Epidermal melanocyte (primary cell): ENCODE measurements at regions not wholly inside any gene's neighbourhood (a gene's known extent, or its start where the extent isn't known, plus 50 kb on each side); places are given as distances from the start of the nearest gene placed in this dataset.

Experiments
- DNase-seq: peaks from one replicate; pipeline ENCODE4 v3.0.0; 2011; ENCODE audit warnings: low spot score; ENCODE audit not compliant: insufficient read length

- no peak for DNase-seq
Measured at GRCh38 chr3:109532257-109533216, 195.2 kb upstream of the DPPA4 start.

GRCh38 chr3:109545746-109546145, 208.4 kb upstream of the DPPA4 start:
- DNase-seq: no peak

GRCh38 chr3:109548192-109548938, 211.0 kb upstream of the DPPA4 start:
- no peak for DNase-seq

GRCh38 chr3:109553591-109554371, 216.4 kb upstream of the DPPA4 start:
- DNase-seq: no peak

GRCh38 chr3:109559389-109559788, 222.0 kb upstream of the DPPA4 start:
- no peak for DNase-seq

- DNase-seq: no peak
Measured at GRCh38 chr3:109563149-109563548, 225.8 kb upstream of the DPPA4 start.

- DNase-seq: no peak
Measured at GRCh38 chr3:109569135-109569846, 231.9 kb upstream of the DPPA4 start.

GRCh38 chr3:109570408-109570807, 233.1 kb upstream of the DPPA4 start:
- no peak for DNase-seq

GRCh38 chr3:109572301-109572700, 235.0 kb upstream of the DPPA4 start:
- no peak for DNase-seq

GRCh38 chr3:109596991-109597390, 259.6 kb upstream of the DPPA4 start:
- DNase-seq: no peak

GRCh38 chr3:109597444-109597843, 260.1 kb upstream of the DPPA4 start:
- no peak for DNase-seq

- no peak for DNase-seq
Measured at GRCh38 chr3:109607897-109608296, 270.6 kb upstream of the DPPA4 start.

GRCh38 chr3:109608574-109608973, 271.2 kb upstream of the DPPA4 start:
- DNase-seq: no peak

- no peak for DNase-seq
Measured at GRCh38 chr3:109618766-109619378, 281.5 kb upstream of the DPPA4 start.

GRCh38 chr3:109631897-109632296, 294.6 kb upstream of the DPPA4 start:
- no peak for DNase-seq

GRCh38 chr3:109640146-109640652, 302.9 kb upstream of the DPPA4 start:
- no peak for DNase-seq

GRCh38 chr3:109642025-109642424, 304.7 kb upstream of the DPPA4 start:
- no peak for DNase-seq

- no peak for DNase-seq
Measured at GRCh38 chr3:109643590-109643989, 306.2 kb upstream of the DPPA4 start.

- DNase-seq: no peak
Measured at GRCh38 chr3:109644332-109644731, 307.0 kb upstream of the DPPA4 start.

- no peak for DNase-seq
Measured at GRCh38 chr3:109644746-109645145, 307.4 kb upstream of the DPPA4 start.
